HepG2 (cell line): ENCODE measurements at regions not wholly inside any gene's neighbourhood (a gene's known extent, or its start where the extent isn't known, plus 50 kb on each side); places are given as distances from the start of the nearest gene placed in this dataset.

Source experiments
- JUND ChIP-seq: sonication (generic); formaldehyde crosslinking; IDR thresholded peaks from 2 replicates; pipeline ENCODE4 v1.8.0; 2022; ENCODE audit warnings: mild to moderate bottlenecking, missing genetic modification reagents
- MXD1 ChIP-seq: sonication (generic); formaldehyde crosslinking; IDR thresholded peaks from 2 replicates; pipeline ENCODE4 v1.4.0; 2020; ENCODE audit warnings: mild to moderate bottlenecking, missing genetic modification reagents
- SETDB1 ChIP-seq: sonication (generic); formaldehyde crosslinking; IDR thresholded peaks from 2 replicates; pipeline ENCODE4 v1.5.1; 2020; ENCODE audit warnings: missing genetic modification reagents, mild to moderate bottlenecking, borderline replicate concordance
- SIX4 ChIP-seq: sonication (generic); formaldehyde crosslinking; IDR thresholded peaks from 2 replicates; pipeline ENCODE4 v1.4.0; 2020; ENCODE audit warnings: missing genetic modification reagents
- TF ChIP-seq, protein P1 (sequence below), 2 experiments: sonication (generic) in 1 of 2; formaldehyde crosslinking in 1 of 2; IDR thresholded peaks; 2 replicates each; pipeline versions ENCODE4 v1.5.1 to v1.6.1; 2011 to 2020; ENCODE audit warnings: borderline replicate concordance in 1 of 2, low read depth in 1 of 2, low read length in 1 of 2, mild to moderate bottlenecking in 1 of 2, missing genetic modification reagents in 1 of 2, moderate library complexity in 1 of 2
- TF ChIP-seq, protein P2 (sequence below): sonication (generic); formaldehyde crosslinking; IDR thresholded peaks from 2 replicates; pipeline ENCODE4 v1.4.0; 2020; ENCODE audit warnings: missing genetic modification reagents
- TF ChIP-seq, protein P3 (sequence below): sonication (generic); formaldehyde crosslinking; IDR thresholded peaks from 2 replicates; pipeline ENCODE4 v1.5.0; 2020; ENCODE audit warnings: mild to moderate bottlenecking, missing genetic modification reagents, moderate library complexity

DNA sequence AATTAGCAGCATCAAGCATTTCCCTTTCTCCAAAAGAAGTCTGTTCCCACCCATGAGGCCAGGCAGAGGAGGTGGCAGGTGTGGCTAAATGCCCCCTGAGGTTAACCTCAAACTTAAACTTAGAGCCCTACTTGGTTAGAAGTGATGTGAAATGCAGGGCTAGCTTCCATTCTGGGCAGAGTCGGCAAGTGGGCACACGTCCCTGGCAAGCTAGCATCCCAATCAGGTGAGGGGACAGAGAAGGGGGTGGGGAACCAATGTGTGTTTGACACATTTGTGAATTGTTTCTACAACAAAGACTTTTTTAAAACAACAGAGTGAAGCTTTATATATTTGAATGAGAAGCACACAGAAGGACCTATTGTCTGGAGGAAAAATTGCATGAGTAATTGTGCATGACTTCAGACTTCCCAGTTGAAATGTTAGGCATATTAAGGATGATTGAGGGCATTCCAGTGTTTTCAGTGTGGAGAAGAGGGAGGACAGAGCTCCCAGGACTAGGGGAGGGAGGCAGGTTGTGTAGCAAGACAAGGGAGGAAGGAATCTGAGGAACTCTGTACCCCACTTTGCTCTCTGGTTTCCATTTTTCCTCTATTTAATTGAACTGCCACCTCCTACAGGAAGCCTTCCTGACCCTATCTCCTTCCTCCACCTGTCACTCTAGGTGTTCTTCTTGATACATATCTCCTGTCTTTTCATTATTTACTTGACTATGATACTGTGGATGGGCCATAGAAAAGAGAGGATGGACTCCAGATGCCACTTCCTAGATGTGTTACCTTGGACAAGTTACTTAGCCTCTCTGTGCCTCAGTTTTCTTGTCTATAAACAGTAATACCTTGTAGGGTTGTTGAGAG is 83.3 kb upstream of the PICALM start:
- TF ChIP-seq, protein P1, sequence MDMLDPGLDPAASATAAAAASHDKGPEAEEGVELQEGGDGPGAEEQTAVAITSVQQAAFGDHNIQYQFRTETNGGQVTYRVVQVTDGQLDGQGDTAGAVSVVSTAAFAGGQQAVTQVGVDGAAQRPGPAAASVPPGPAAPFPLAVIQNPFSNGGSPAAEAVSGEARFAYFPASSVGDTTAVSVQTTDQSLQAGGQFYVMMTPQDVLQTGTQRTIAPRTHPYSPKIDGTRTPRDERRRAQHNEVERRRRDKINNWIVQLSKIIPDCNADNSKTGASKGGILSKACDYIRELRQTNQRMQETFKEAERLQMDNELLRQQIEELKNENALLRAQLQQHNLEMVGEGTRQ (IDR thresholded peaks at IDR 0.05; ENCODE audit: low read depth, low read length), result no peak
- TF ChIP-seq, protein P1 (CRISPR knock-in tag; IDR thresholded peaks at IDR 0.05; ENCODE audit: borderline replicate concordance), result no peak
- TF ChIP-seq SIX4, result no peak
- TF ChIP-seq MXD1 (CRISPR knock-in tag), result no peak
- TF ChIP-seq, protein P2, sequence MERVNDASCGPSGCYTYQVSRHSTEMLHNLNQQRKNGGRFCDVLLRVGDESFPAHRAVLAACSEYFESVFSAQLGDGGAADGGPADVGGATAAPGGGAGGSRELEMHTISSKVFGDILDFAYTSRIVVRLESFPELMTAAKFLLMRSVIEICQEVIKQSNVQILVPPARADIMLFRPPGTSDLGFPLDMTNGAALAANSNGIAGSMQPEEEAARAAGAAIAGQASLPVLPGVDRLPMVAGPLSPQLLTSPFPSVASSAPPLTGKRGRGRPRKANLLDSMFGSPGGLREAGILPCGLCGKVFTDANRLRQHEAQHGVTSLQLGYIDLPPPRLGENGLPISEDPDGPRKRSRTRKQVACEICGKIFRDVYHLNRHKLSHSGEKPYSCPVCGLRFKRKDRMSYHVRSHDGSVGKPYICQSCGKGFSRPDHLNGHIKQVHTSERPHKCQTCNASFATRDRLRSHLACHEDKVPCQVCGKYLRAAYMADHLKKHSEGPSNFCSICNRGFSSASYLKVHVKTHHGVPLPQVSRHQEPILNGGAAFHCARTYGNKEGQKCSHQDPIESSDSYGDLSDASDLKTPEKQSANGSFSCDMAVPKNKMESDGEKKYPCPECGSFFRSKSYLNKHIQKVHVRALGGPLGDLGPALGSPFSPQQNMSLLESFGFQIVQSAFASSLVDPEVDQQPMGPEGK (CRISPR knock-in tag), result no peak
- TF ChIP-seq, protein P3, sequence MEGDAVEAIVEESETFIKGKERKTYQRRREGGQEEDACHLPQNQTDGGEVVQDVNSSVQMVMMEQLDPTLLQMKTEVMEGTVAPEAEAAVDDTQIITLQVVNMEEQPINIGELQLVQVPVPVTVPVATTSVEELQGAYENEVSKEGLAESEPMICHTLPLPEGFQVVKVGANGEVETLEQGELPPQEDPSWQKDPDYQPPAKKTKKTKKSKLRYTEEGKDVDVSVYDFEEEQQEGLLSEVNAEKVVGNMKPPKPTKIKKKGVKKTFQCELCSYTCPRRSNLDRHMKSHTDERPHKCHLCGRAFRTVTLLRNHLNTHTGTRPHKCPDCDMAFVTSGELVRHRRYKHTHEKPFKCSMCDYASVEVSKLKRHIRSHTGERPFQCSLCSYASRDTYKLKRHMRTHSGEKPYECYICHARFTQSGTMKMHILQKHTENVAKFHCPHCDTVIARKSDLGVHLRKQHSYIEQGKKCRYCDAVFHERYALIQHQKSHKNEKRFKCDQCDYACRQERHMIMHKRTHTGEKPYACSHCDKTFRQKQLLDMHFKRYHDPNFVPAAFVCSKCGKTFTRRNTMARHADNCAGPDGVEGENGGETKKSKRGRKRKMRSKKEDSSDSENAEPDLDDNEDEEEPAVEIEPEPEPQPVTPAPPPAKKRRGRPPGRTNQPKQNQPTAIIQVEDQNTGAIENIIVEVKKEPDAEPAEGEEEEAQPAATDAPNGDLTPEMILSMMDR, result no peak
- TF ChIP-seq SETDB1, result no peak
- no peak for TF ChIP-seq JUND (CRISPR knock-in tag)
